ENCODE measurements at regions not wholly inside any gene's neighbourhood (a gene's known extent, or its start where the extent isn't known, plus 50 kb on each side); places are given as distances from the start of the nearest gene placed in this dataset.

- no peak for TF ChIP-seq ZNF792 (tag by site-specific recombination; IDR thresholded peaks at IDR 0.05)
- TF ChIP-seq SETDB1 (IDR thresholded peaks at IDR 0.05; ENCODE audit: insufficient read length, low read length) = no peak
- no peak for TF ChIP-seq CTCF (tag by site-specific recombination; IDR thresholded peaks at IDR 0.05)
Observed at GRCh38 chr13:60221581-60221980, 57.9 kb upstream of the DIAPH3 start.

Data from HEK293 (cell line).